ENCODE measurements at regions not wholly inside any gene's neighbourhood (a gene's known extent, or its start where the extent isn't known, plus 50 kb on each side); places are given as distances from the start of the nearest gene placed in this dataset.

- TF ChIP-seq CTCF (IDR thresholded peaks at IDR 0.05; ENCODE audit: borderline replicate concordance, extremely low read depth, low read length, poor library complexity, severe bottlenecking) (no peak), EZH2 (IDR thresholded peaks at IDR 0.05; ENCODE audit: borderline replicate concordance, low read depth, low read length, severe bottlenecking) (no peak)
These were observed 130.4 kb upstream of the SLC7A14 start for GRCh38 chr3:170716172-170716805.

Measured in DND-41 (cell line).